ENCODE measurements at regions not wholly inside any gene's neighbourhood (a gene's known extent, or its start where the extent isn't known, plus 50 kb on each side); places are given as distances from the start of the nearest gene placed in this dataset.

DNA sequence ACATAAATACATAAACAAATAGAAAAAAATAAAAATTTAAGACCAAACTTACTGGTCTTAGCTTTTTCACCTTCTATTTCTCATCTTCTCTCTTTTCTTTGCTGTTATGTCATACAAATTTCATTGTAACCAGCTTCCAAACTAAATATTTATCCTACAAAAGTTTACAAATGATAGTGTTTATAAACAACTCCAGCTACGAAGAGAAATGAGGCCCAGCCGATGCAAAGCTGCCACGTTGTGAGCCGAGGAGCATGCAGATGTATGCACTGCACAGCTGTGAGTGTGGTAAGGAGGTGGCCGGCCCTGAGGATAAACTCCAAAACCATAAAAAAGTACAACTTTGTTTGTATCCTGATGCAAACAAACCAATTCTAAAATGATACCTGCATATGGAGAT lies 642.4 kb upstream of the SGCG start:
- TF ChIP-seq, protein P1, sequence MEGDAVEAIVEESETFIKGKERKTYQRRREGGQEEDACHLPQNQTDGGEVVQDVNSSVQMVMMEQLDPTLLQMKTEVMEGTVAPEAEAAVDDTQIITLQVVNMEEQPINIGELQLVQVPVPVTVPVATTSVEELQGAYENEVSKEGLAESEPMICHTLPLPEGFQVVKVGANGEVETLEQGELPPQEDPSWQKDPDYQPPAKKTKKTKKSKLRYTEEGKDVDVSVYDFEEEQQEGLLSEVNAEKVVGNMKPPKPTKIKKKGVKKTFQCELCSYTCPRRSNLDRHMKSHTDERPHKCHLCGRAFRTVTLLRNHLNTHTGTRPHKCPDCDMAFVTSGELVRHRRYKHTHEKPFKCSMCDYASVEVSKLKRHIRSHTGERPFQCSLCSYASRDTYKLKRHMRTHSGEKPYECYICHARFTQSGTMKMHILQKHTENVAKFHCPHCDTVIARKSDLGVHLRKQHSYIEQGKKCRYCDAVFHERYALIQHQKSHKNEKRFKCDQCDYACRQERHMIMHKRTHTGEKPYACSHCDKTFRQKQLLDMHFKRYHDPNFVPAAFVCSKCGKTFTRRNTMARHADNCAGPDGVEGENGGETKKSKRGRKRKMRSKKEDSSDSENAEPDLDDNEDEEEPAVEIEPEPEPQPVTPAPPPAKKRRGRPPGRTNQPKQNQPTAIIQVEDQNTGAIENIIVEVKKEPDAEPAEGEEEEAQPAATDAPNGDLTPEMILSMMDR (IDR thresholded peaks at IDR 0.05): no peak
- TF ChIP-seq EZH2 (IDR thresholded peaks at IDR 0.05; ENCODE audit: borderline replicate concordance, insufficient read depth, low read depth, low read length, poor library complexity, severe bottlenecking): no peak

Data from B cell (primary cell).